Nephron (organoid): ENCODE measurements at regions not wholly inside any gene's neighbourhood (a gene's known extent, or its start where the extent isn't known, plus 50 kb on each side); places are given as distances from the start of the nearest gene placed in this dataset.
A peak's percentile ranks its signal among the peaks of the same experiment; 100 is the strongest.

ENCODE experiments used
- H3K27ac Mint-ChIP-seq, 3 experiments: 2 replicates each; pipeline ENCODE4 v1.8.0; 2020; ENCODE audit warnings: mixed read lengths in 3 of 3, mild to moderate bottlenecking in 2 of 3, moderate library complexity in 1 of 3
- H3K27me3 Mint-ChIP-seq: 2 replicates; pipeline ENCODE4 v1.8.0; 2021; ENCODE audit warnings: low read depth, mild to moderate bottlenecking, moderate library complexity, mixed read lengths
- H3K36me3 Mint-ChIP-seq: 2 replicates; pipeline ENCODE4 v1.8.0; 2020; ENCODE audit warnings: low read depth, mixed read lengths
- H3K4me1 Mint-ChIP-seq: 2 replicates; pipeline ENCODE4 v1.8.0; 2020; ENCODE audit warnings: mixed read lengths
- H3K4me3 Mint-ChIP-seq, 3 experiments: 2 replicates each; pipeline ENCODE4 v1.8.0; 2020; ENCODE audit warnings: mild to moderate bottlenecking in 3 of 3, mixed read lengths in 3 of 3, moderate library complexity in 2 of 3
- H3K9me3 Mint-ChIP-seq: 2 replicates; pipeline ENCODE4 v1.8.0; 2020; ENCODE audit warnings: mixed read lengths
- CTCF ChIP-seq, 3 experiments: fragments of 200-600 bp; sonication (generic); IDR thresholded peaks; one replicate each; pipeline ENCODE4 v1.5.0; 2021; ENCODE audit warnings: antibody characterized with exemption in 3 of 3; ENCODE audit not compliant: unreplicated experiment in 3 of 3

GRCh38 chr16:86283944-86284343 lies 226.4 kb upstream of the FOXF1 start:
- Mint-ChIP-seq H3K36me3 (no peaks in the 10 kb centered on the region), H3K4me3 (no peak overlapping the region), H3K27ac (no peak overlapping the region), H3K9me3 (no peaks in the 10 kb centered on the region), H3K27me3 (peaks cover 99% of the 10 kb centered on the region), H3K4me1 (no peaks in the 10 kb centered on the region)
- TF ChIP-seq CTCF (IDR thresholded peaks at IDR 0.05; ENCODE audit: unreplicated experiment in 3 of 3) = no peak

GRCh38 chr16:86285421-86285820 lies 224.9 kb upstream of the FOXF1 start:
- no peak for TF ChIP-seq CTCF (IDR thresholded peaks at IDR 0.05; ENCODE audit: unreplicated experiment in 3 of 3)
- Mint-ChIP-seq H3K27ac (no peak overlapping the region), H3K9me3 (no peaks in the 10 kb centered on the region), H3K27me3 (peaks cover 100% of the 10 kb centered on the region), H3K36me3 (no peaks in the 10 kb centered on the region), H3K4me1 (no peaks in the 10 kb centered on the region), H3K4me3 (no peak overlapping the region)

GRCh38 chr16:86285938-86286921 lies 224.1 kb upstream of the FOXF1 start:
- H3K27me3 Mint-ChIP-seq = peaks cover 100% of the 10 kb centered on the region
- H3K36me3 Mint-ChIP-seq = no peaks in the 10 kb centered on the region
- H3K9me3 Mint-ChIP-seq = no peaks in the 10 kb centered on the region
- TF ChIP-seq CTCF (IDR thresholded peaks at IDR 0.05; ENCODE audit: unreplicated experiment in 3 of 3) = no peak
- H3K4me1 Mint-ChIP-seq = no peaks in the 10 kb centered on the region
- no peak overlapping the region for H3K4me3 Mint-ChIP-seq
- H3K27ac Mint-ChIP-seq = no peak overlapping the region

GRCh38 chr16:86286991-86287663 lies 223.2 kb upstream of the FOXF1 start:
- Mint-ChIP-seq H3K4me3 (peak overlapping the region in 1 of 3 experiments; percentile 23), H3K36me3 (no peaks in the 10 kb centered on the region), H3K27ac (no peak overlapping the region), H3K9me3 (no peaks in the 10 kb centered on the region), H3K4me1 (no peaks in the 10 kb centered on the region), H3K27me3 (peaks cover 100% of the 10 kb centered on the region)
- TF ChIP-seq CTCF (IDR thresholded peaks at IDR 0.05; ENCODE audit: unreplicated experiment in 3 of 3) = no peak

- Mint-ChIP-seq H3K27me3 (peaks cover 100% of the 10 kb centered on the region), H3K4me3 (no peak overlapping the region), H3K36me3 (no peaks in the 10 kb centered on the region), H3K9me3 (no peaks in the 10 kb centered on the region), H3K27ac (no peak overlapping the region), H3K4me1 (no peaks in the 10 kb centered on the region)
- TF ChIP-seq CTCF (IDR thresholded peaks at IDR 0.05; ENCODE audit: unreplicated experiment in 3 of 3) = no peak
These were observed 222.6 kb upstream of the FOXF1 start for GRCh38 chr16:86287664-86288201.
